Esophagus squamous epithelium (tissue), 5 donors: ENCODE measurements at regions not wholly inside any gene's neighbourhood (a gene's known extent, or its start where the extent isn't known, plus 50 kb on each side); places are given as distances from the start of the nearest gene placed in this dataset.

Experiments
- DNase-seq: peaks from one replicate; lab custom pipeline; 2025; lab: John Stamatoyannopoulos, UW
- H3K27ac ChIP-seq, 4 donors: fragments of 200-600 bp; sonication (generic); one replicate each; pipeline ENCODE4 v1.5.1; 2016 to 2019; ENCODE audit warnings: mild to moderate bottlenecking in 1 of 4
- H3K27me3 ChIP-seq, 4 donors: fragments of 200-600 bp; sonication (generic); 1 replicate in 3 of 4; 2 replicates in 1 of 4; pipeline versions ENCODE4 v1.5.1 to v1.6.0; 2017 to 2021; ENCODE audit warnings: antibody characterized with exemption in 1 of 4
- H3K36me3 ChIP-seq, 3 donors: fragments of 200-600 bp; sonication (generic); one replicate each; pipeline ENCODE4 v1.5.1; 2016 to 2019
- H3K4me1 ChIP-seq, 3 donors: fragments of 200-600 bp; sonication (generic); one replicate each; pipeline ENCODE4 v1.5.1; 2017 to 2019
- H3K4me3 ChIP-seq, 4 donors: fragments of 200-600 bp; sonication (generic); 1 replicate in 3 of 4; 2 replicates in 1 of 4; pipeline ENCODE4 v1.5.1; 2016 to 2019; ENCODE audit warnings: mild to moderate bottlenecking in 2 of 4, moderate library complexity in 1 of 4
- H3K9me3 ChIP-seq, 3 donors: fragments of 200-600 bp; sonication (generic); one replicate each; pipeline ENCODE4 v1.5.1; 2016 to 2019
- POLR2A ChIP-seq, 4 donors: fragments of 450-650 bp; IDR thresholded peaks; one replicate each; pipeline ENCODE4 v1.6.1; 2017; ENCODE audit warnings: antibody characterized with exemption in 4 of 4, mild to moderate bottlenecking in 4 of 4, moderate library complexity in 3 of 4
- WGBS, 2 donors: methylation state at CpG; one replicate each; pipeline ENCODE4 v1.1.5; 2018; 5-methylcytosine and 5-hydroxymethylcytosine counted together
- intact Hi-C: fragments of 100-400 bp; cut with DNase I; formaldehyde crosslinking; loops from one replicate; pipeline ENCODE4 v1.15.0; 2022
- small RNA-seq, 4 donors: library from RNA; depleted of rRNA; stranded (forward); fragments of <200 nt; gene quantifications; one replicate each; pipeline ENCODE3, GENCODE V24; 2016
- TF ChIP-seq, protein P1 (sequence below), 6 experiments: fragments of 450-650 bp in 4 of 6; fragments of 200-600 bp in 2 of 6; sonication (generic) in 2 of 6; IDR thresholded peaks; one replicate each; pipeline ENCODE4 v1.5.1; 2016 to 2019; ENCODE audit warnings: antibody characterized with exemption in 6 of 6, mild to moderate bottlenecking in 4 of 6, moderate library complexity in 4 of 6
- donor health status: DM: yes; HTN: yes; CAD: no.

DNA sequence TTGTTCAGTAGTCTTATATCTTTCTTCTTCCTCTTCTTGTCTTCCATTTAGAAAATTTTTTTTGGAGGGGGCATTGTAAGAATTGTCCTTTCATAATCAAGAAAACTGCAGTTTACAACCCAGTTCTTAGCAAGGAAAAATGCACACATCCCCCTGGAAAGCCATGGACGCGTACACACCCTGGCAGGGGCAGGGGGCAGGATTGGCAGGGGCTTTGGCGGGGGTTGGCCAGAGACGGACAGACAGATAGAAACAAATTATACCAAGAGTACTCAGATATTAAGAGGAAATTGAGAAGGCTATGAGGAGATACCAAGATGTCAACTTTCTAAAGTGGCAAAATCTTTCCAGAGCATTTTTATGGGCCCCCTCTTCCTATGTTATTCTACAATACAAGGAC lies 322.5 kb upstream of the CPXCR1 start:
- intact Hi-C loops, result no loop called here
- no peak for DNase-seq
- H3K36me3 ChIP-seq, result no peaks in the 10 kb centered on the region
- no peak overlapping the region for H3K27ac ChIP-seq
- H3K9me3 ChIP-seq, result no peaks in the 10 kb centered on the region
- no peaks in the 10 kb centered on the region for H3K4me1 ChIP-seq
- no peak for TF ChIP-seq POLR2A (IDR thresholded peaks at IDR 0.05)
- TF ChIP-seq, protein P1, sequence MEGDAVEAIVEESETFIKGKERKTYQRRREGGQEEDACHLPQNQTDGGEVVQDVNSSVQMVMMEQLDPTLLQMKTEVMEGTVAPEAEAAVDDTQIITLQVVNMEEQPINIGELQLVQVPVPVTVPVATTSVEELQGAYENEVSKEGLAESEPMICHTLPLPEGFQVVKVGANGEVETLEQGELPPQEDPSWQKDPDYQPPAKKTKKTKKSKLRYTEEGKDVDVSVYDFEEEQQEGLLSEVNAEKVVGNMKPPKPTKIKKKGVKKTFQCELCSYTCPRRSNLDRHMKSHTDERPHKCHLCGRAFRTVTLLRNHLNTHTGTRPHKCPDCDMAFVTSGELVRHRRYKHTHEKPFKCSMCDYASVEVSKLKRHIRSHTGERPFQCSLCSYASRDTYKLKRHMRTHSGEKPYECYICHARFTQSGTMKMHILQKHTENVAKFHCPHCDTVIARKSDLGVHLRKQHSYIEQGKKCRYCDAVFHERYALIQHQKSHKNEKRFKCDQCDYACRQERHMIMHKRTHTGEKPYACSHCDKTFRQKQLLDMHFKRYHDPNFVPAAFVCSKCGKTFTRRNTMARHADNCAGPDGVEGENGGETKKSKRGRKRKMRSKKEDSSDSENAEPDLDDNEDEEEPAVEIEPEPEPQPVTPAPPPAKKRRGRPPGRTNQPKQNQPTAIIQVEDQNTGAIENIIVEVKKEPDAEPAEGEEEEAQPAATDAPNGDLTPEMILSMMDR (IDR thresholded peaks at IDR 0.05), result no peak
- no peaks in the 10 kb centered on the region for H3K27me3 ChIP-seq
- no peak overlapping the region for H3K4me3 ChIP-seq
- WGBS, 2 donors, result 67 to 84% methylated on average over 1 to 3 of the region's 4 CpGs

DNA sequence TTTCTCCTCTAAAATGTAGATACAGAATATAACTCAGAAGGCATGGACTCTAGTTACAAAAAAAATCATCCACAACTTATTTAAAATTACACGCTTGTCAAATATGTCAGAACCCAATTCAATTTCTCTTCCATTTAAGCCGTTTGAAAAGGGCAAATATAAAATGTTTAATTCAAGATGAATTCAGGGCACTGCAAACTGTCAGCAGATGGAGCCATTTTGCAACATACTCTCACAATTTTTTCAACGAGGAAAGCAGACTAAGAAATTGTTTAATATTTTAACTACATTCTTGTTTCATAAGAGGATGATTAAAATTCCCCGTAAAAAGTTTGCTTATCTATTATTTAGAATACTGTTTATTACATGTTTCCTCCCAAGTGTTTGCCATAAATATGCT lies 321.3 kb upstream of the CPXCR1 start:
- Histone ChIP-seq H3K9me3 (no peaks in the 10 kb centered on the region), H3K4me3 (no peak overlapping the region), H3K36me3 (no peaks in the 10 kb centered on the region), H3K4me1 (no peaks in the 10 kb centered on the region), H3K27ac (no peak overlapping the region), H3K27me3 (no peaks in the 10 kb centered on the region)
- intact Hi-C loops, result no loop called here
- 26 to 43% methylated on average over 4 of the region's 4 CpGs for WGBS, 2 donors
- TF ChIP-seq, protein P1 (IDR thresholded peaks at IDR 0.05), result peak in 1 of 6 experiments; percentile 6
- TF ChIP-seq POLR2A (IDR thresholded peaks at IDR 0.05), result no peak
- no peak for DNase-seq

DNA sequence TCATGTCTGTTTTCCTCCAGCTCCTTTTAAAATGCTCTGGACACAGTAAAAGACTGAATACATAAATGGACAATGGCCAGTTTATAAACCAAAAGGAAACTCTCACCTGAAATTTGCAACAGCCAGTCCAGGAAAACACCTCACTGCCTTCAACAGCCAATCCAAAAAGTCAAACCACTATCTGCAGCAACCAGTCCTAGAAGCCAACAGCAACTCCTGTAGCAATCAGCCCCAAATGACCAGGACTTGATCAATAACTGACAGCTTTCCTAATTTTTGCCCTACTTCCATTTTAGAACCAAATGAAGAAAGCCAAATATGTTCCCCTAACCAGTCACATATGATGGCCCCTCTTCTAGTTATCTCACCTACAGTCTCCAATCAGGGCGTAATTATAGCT lies 309.5 kb upstream of the CPXCR1 start:
- intact Hi-C loops, result no loop called here
- no peak overlapping the region for H3K27ac ChIP-seq
- no peak for DNase-seq
- TF ChIP-seq POLR2A (IDR thresholded peaks at IDR 0.05), result no peak
- TF ChIP-seq, protein P1 (IDR thresholded peaks at IDR 0.05), result no peak
- no peaks in the 10 kb centered on the region for H3K27me3 ChIP-seq
- no peaks in the 10 kb centered on the region for H3K4me1 ChIP-seq
- H3K4me3 ChIP-seq, result no peak overlapping the region
- peaks cover 0 to 4% (median 0%) of the 10 kb centered on the region in 3 donors for H3K9me3 ChIP-seq
- no peaks in the 10 kb centered on the region for H3K36me3 ChIP-seq
- 38 to 50% methylated on average over 1 of the region's 1 CpG for WGBS, 2 donors

DNA sequence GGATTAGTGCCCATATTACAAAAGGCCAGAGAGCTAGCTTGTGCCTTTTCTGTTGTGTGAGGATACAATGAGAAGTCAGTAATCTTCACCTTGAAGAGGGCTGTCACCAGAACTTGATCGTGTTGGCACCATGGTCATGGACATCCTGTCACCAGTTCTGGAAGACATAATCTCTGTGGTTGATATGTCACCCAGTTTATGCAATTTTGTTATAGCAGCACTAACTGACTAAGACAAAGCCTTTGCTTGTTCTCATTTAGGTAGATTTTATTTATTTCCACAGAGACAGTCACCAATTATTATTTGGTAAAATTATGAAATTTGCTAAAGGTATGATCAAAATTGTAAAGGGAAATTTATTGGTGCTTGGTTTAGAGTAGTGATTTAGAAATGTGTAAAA lies 308.8 kb upstream of the CPXCR1 start:
- Histone ChIP-seq H3K36me3 (no peaks in the 10 kb centered on the region), H3K9me3 (peaks cover 0 to 4% (median 0%) of the 10 kb centered on the region in 3 donors), H3K4me3 (no peak overlapping the region), H3K27ac (no peak overlapping the region), H3K4me1 (no peaks in the 10 kb centered on the region), H3K27me3 (no peaks in the 10 kb centered on the region)
- TF ChIP-seq POLR2A (IDR thresholded peaks at IDR 0.05), result no peak
- TF ChIP-seq, protein P1 (IDR thresholded peaks at IDR 0.05), result no peak
- DNase-seq, result no peak
- WGBS, 2 donors, result 88% methylated on average over 1 of the region's 1 CpG; no CpG with 5 or more reads in 1 of the 2 donors
- intact Hi-C loops, result no loop called here

DNA sequence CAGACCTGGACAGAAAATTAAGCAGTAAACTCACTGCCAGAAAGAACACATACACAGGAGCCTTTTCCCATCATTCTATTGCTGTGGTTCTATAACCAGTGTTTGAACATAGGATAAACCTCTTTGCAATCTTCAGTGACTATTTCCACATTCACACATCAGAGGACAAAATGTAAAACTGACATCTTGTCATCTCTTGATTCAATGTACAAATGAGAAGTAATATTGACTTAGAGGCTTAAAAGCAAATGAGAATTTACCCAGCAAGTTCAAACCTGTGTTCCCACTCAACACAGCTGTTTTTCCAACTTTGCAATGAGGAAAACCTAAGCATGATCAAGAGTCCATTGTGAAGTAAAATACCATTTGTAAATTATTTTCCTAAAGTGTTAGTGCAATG lies 307.1 kb upstream of the CPXCR1 start:
- TF ChIP-seq, protein P1 (IDR thresholded peaks at IDR 0.05), result no peak
- TF ChIP-seq POLR2A (IDR thresholded peaks at IDR 0.05), result no peak
- intact Hi-C loops, result no loop called here
- DNase-seq, result no peak
- H3K9me3 ChIP-seq, result peaks cover 0 to 4% (median 0%) of the 10 kb centered on the region in 3 donors
- H3K27ac ChIP-seq, result no peak overlapping the region
- no peak overlapping the region for H3K4me3 ChIP-seq
- H3K4me1 ChIP-seq, result no peaks in the 10 kb centered on the region
- H3K36me3 ChIP-seq, result no peaks in the 10 kb centered on the region
- H3K27me3 ChIP-seq, result no peaks in the 10 kb centered on the region

Small RNA genes lying in the stretch of these regions (small RNA-seq; reads per million reads assigned to genes)
- 0 to 0.27 (median 0) reads per million in 4 donors for gene AL929325.1
- 0 reads per million in 4 donors for gene RF01225
